CD14-positive monocyte (primary cell): ENCODE measurements at regions not wholly inside any gene's neighbourhood (a gene's known extent, or its start where the extent isn't known, plus 50 kb on each side); places are given as distances from the start of the nearest gene placed in this dataset.

ENCODE experiments used
- DNase-seq, 3 donors: peaks; one replicate each; pipeline ENCODE4 v3.0.0-alpha.2; 2011 to 2022
- H2AFZ ChIP-seq: 2 replicates; pipeline ENCODE4 v1.6.0; 2012; ENCODE audit warnings: mild to moderate bottlenecking, low read depth, low read length, inconsistent platforms; ENCODE audit not compliant: insufficient read depth, poor library complexity, severe bottlenecking
- H3K27ac ChIP-seq, 2 donors: 1 replicate in 1 of 2; 2 replicates in 1 of 2; pipeline ENCODE4 v1.5.1; 2012 to 2013; ENCODE audit warnings: low read length in 2 of 2, control low read depth in 1 of 2, inconsistent platforms in 1 of 2, low read depth in 1 of 2, mild to moderate bottlenecking in 1 of 2
- H3K27me3 ChIP-seq, 2 donors: one replicate each; pipeline versions ENCODE4 v1.6.0 to v1.6.1; 2011 to 2013; ENCODE audit warnings: low read length in 2 of 2; ENCODE audit not compliant: control insufficient read depth in 2 of 2, insufficient read depth in 2 of 2
- H3K36me3 ChIP-seq, 2 donors: replicated peaks in 1 of 2; 1 replicate in 1 of 2; 2 replicates in 1 of 2; pipeline versions ENCODE4 v1.5.1 to v1.6.1; 2012 to 2013; ENCODE audit warnings: low read length in 2 of 2, control low read depth in 1 of 2, inconsistent platforms in 1 of 2, mild to moderate bottlenecking in 1 of 2; ENCODE audit not compliant: insufficient read depth in 2 of 2, control insufficient read depth in 1 of 2
- H3K4me1 ChIP-seq, 2 donors: 1 replicate in 1 of 2; 2 replicates in 1 of 2; pipeline versions ENCODE4 v1.5.1 to v1.6.1; 2012 to 2013; ENCODE audit warnings: low read length in 2 of 2, control low read depth in 1 of 2, inconsistent platforms in 1 of 2, mild to moderate bottlenecking in 1 of 2, moderate library complexity in 1 of 2; ENCODE audit not compliant: insufficient read depth in 2 of 2, control insufficient read depth in 1 of 2
- H3K4me2 ChIP-seq: replicated peaks from 2 replicates; pipeline ENCODE3; 2012; ENCODE audit warnings: low read length, moderate library complexity, mild to moderate bottlenecking; ENCODE audit not compliant: poor library complexity, severe bottlenecking; ENCODE audit errors: extremely low read depth
- H3K4me3 ChIP-seq, 3 experiments: fragments of 200-600 bp in 1 of 3; sonication (generic) in 1 of 3; replicated peaks in 1 of 3; 1 replicate in 2 of 3; 2 replicates in 1 of 3; pipeline ENCODE4 v1.5.1; 2011 to 2013; ENCODE audit warnings: low read length in 3 of 3, mild to moderate bottlenecking in 3 of 3, control low read depth in 2 of 3, low read depth in 2 of 3, inconsistent platforms in 1 of 3, moderate library complexity in 1 of 3
- H3K79me2 ChIP-seq: 2 replicates; pipeline ENCODE4 v1.6.0; 2012; ENCODE audit warnings: mild to moderate bottlenecking, control low read depth, inconsistent platforms, low read length, moderate library complexity; ENCODE audit not compliant: insufficient read depth
- H3K9ac ChIP-seq: 2 replicates; pipeline ENCODE4 v1.6.0; 2017; ENCODE audit warnings: low read length, mild to moderate bottlenecking; ENCODE audit not compliant: insufficient read depth, poor library complexity, severe bottlenecking
- H3K9me3 ChIP-seq, 2 donors: replicated peaks in 1 of 2; 1 replicate in 1 of 2; 2 replicates in 1 of 2; pipeline versions ENCODE4 v1.5.1 to v1.6.1; 2012 to 2013; ENCODE audit warnings: low read length in 2 of 2, control low read depth in 1 of 2; ENCODE audit not compliant: control insufficient read depth in 1 of 2, insufficient read depth in 1 of 2
- H4K20me1 ChIP-seq: 2 replicates; pipeline ENCODE4 v1.6.0; 2012; ENCODE audit warnings: mild to moderate bottlenecking, low read length, control low read depth, moderate library complexity; ENCODE audit not compliant: insufficient read depth
- H3K27ac Mint-ChIP-seq, 7 donors: one replicate each; pipeline ENCODE4 v1.8.0; 2020; ENCODE audit warnings: mild to moderate bottlenecking in 7 of 7, mixed read lengths in 7 of 7, moderate library complexity in 6 of 7, inconsistent platforms in 2 of 7
- H3K27me3 Mint-ChIP-seq, 3 donors: one replicate each; pipeline ENCODE4 v1.8.0; 2021 to 2022; ENCODE audit warnings: low read depth in 3 of 3, mild to moderate bottlenecking in 3 of 3, mixed read lengths in 3 of 3, moderate library complexity in 3 of 3, inconsistent platforms in 1 of 3
- H3K36me3 Mint-ChIP-seq, 2 donors: one replicate each; pipeline ENCODE4 v1.8.0; 2020; ENCODE audit warnings: mixed read lengths in 2 of 2, inconsistent platforms in 1 of 2, mild to moderate bottlenecking in 1 of 2
- H3K4me1 Mint-ChIP-seq: one replicate; pipeline ENCODE4 v1.8.0; 2020; ENCODE audit warnings: mild to moderate bottlenecking, mixed read lengths
- H3K4me3 Mint-ChIP-seq, 2 donors: one replicate each; pipeline ENCODE4 v1.8.0; 2020; ENCODE audit warnings: mild to moderate bottlenecking in 2 of 2, mixed read lengths in 2 of 2, moderate library complexity in 1 of 2
- H3K9me3 Mint-ChIP-seq, 7 donors: one replicate each; pipeline ENCODE4 v1.8.0; 2020 to 2022; ENCODE audit warnings: mixed read lengths in 7 of 7, mild to moderate bottlenecking in 6 of 7, moderate library complexity in 6 of 7, inconsistent platforms in 2 of 7
- CTCF ChIP-seq: fragments of 200-600 bp; IDR thresholded peaks from one replicate; pipeline ENCODE4 v1.8.0; 2022; ENCODE audit warnings: antibody characterized with exemption, mild to moderate bottlenecking
- WGBS: methylation state at CpG from one replicate; pipeline ENCODE4 v1.1.5; 2013; ENCODE audit warnings: missing lambda C conversion rate; ENCODE audit not compliant: insufficient coverage; 5-methylcytosine and 5-hydroxymethylcytosine counted together
- intact Hi-C, 2 donors: fragments of 100-400 bp; cut with micrococcal nuclease; formaldehyde crosslinking; loops; one replicate each; pipeline versions ENCODE4 v1.15.0 to v1.15.1; 2023

GRCh38 chr4:147363514-147363913 lies 117.4 kb upstream of the EDNRA start:
- DNase-seq, result no peak
- TF ChIP-seq CTCF, result no peak
- H2AFZ ChIP-seq, result no peak overlapping the region
- no peaks in the 10 kb centered on the region for H3K79me2 ChIP-seq
- no peak overlapping the region for H3K27ac ChIP-seq
- Mint-ChIP-seq H3K27ac (no peak overlapping the region), H3K27me3 (no peaks in the 10 kb centered on the region), H3K4me3 (no peak overlapping the region), H3K36me3 (no peaks in the 10 kb centered on the region), H3K9me3 (peaks cover 0 to 9% (median 5%) of the 10 kb centered on the region in 7 donors), H3K4me1 (no peaks in the 10 kb centered on the region)
- H3K4me1 ChIP-seq, result no peaks in the 10 kb centered on the region
- no peaks in the 10 kb centered on the region for H3K27me3 ChIP-seq
- H3K4me3 ChIP-seq, result no peak overlapping the region
- no peaks in the 10 kb centered on the region for H3K36me3 ChIP-seq
- no peak overlapping the region for H3K9ac ChIP-seq
- intact Hi-C loops, result no loop called here
- H3K4me2 ChIP-seq, result no peak overlapping the region
- no peaks in the 10 kb centered on the region for H4K20me1 ChIP-seq
- H3K9me3 ChIP-seq, result no peaks in the 10 kb centered on the region
- 100% methylated on average over 1 of the region's 2 CpGs for WGBS

GRCh38 chr4:147365396-147365795 lies 115.5 kb upstream of the EDNRA start:
- Histone ChIP-seq H4K20me1 (no peaks in the 10 kb centered on the region), H3K9ac (no peak overlapping the region), H3K27ac (no peak overlapping the region), H3K4me1 (no peaks in the 10 kb centered on the region), H3K4me3 (no peak overlapping the region), H3K27me3 (no peaks in the 10 kb centered on the region), H2AFZ (no peak overlapping the region), H3K79me2 (no peaks in the 10 kb centered on the region), H3K4me2 (no peak overlapping the region), H3K36me3 (no peaks in the 10 kb centered on the region), H3K9me3 (peaks cover 0 to 2% of the 10 kb centered on the region in 2 donors)
- Mint-ChIP-seq H3K27me3 (no peaks in the 10 kb centered on the region), H3K36me3 (no peaks in the 10 kb centered on the region), H3K27ac (no peak overlapping the region), H3K9me3 (peaks cover 0 to 6% (median 3%) of the 10 kb centered on the region in 7 donors), H3K4me1 (no peaks in the 10 kb centered on the region), H3K4me3 (no peak overlapping the region)
- DNase-seq, result no peak
- intact Hi-C loops, result no loop called here
- no peak for TF ChIP-seq CTCF
- no CpG with 5 or more reads among the region's 3 CpGs for WGBS
